ENCODE measurements at regions not wholly inside any gene's neighbourhood (a gene's known extent, or its start where the extent isn't known, plus 50 kb on each side); places are given as distances from the start of the nearest gene placed in this dataset.

- in situ Hi-C loops (cut with MboI) (no loop called here), intact Hi-C loops (cut with micrococcal nuclease; ENCODE audit: unreplicated experiment) (no loop called here)
- no peaks in the 10 kb centered on the region for H3K27me3 ChIP-seq (replicated peaks in 1 of 2; ENCODE audit: control insufficient read depth in 2 of 2, insufficient read depth in 2 of 2, low read length in 1 of 2)
- ChIA-PET RAD21 (ENCODE audit: unreplicated experiment) (no interaction called here), SMC1A (ENCODE audit: uncharacterized antibody, unreplicated experiment) (no interaction called here), CTCF (interaction anchor here (0.7 kb wide), 1 partner anchor 24 kb away, joined by 3 read pairs; no protein-coding TSS in a partner anchor), POLR2A (no interaction called here)
- no peaks in the 10 kb centered on the region; the same call in 2 of the 3 replicates for H3K9me3 ChIP-seq (replicated peaks; ENCODE audit: control insufficient read depth, insufficient read depth, low read length)
- H3K9ac ChIP-seq (ENCODE audit: control insufficient read depth, insufficient read depth, low read length), result no peak overlapping the region
- H3K4me3 ChIP-seq, result no peak overlapping the region
- 68% methylated on average over 3 of the region's 3 CpGs for WGBS (ENCODE audit: insufficient coverage, insufficient replicate concordance, low lambda C conversion rate, missing lambda C conversion rate)
- no peaks in the 10 kb centered on the region for H3K36me3 ChIP-seq (ENCODE audit: control insufficient read depth in 2 of 2, insufficient read depth in 2 of 2, low read length in 1 of 2)
- H4K20me1 ChIP-seq (ENCODE audit: control insufficient read depth, insufficient read depth), result no peaks in the 10 kb centered on the region
- no peak overlapping the region for H3K4me2 ChIP-seq (ENCODE audit: control insufficient read depth, insufficient read depth)
- H3K27ac ChIP-seq (ENCODE audit: control insufficient read depth, insufficient read depth), result no peak overlapping the region
- no peak overlapping the region for H2AFZ ChIP-seq (ENCODE audit: control insufficient read depth, low read depth, low read length)
- TF ChIP-seq ZBTB40 (IDR thresholded peaks at IDR 0.05; ENCODE audit: borderline replicate concordance), result no peak
- no peak for TF ChIP-seq TAF1 (IDR thresholded peaks at IDR 0.05; ENCODE audit: borderline replicate concordance, low read depth, low read length)
- no peak for TF ChIP-seq SREBF1 (IDR thresholded peaks at IDR 0.05; ENCODE audit: low read length)
- TF ChIP-seq SRF (IDR thresholded peaks at IDR 0.05; ENCODE audit: low read depth in 2 of 2, low read length in 2 of 2), result no peak
- no peak for TF ChIP-seq IRF5 (IDR thresholded peaks at IDR 0.05; ENCODE audit: borderline replicate concordance)
- no peak for TF ChIP-seq RAD51 (IDR thresholded peaks at IDR 0.05)
- TF ChIP-seq ZBTB33 (IDR thresholded peaks at IDR 0.05), result no peak
- no peak for TF ChIP-seq ATF2 (IDR thresholded peaks at IDR 0.05; ENCODE audit: low read length)
- TF ChIP-seq JUNB (IDR thresholded peaks at IDR 0.05), result no peak
- no peak for TF ChIP-seq MXI1 (IDR thresholded peaks at IDR 0.05; ENCODE audit: low read depth, low read length)
- no peak for TF ChIP-seq KAT2A (conservative IDR thresholded peaks at IDR 0.05; ENCODE audit: control insufficient read depth, low read depth, low read length)
- TF ChIP-seq BCL11A (IDR thresholded peaks at IDR 0.05; ENCODE audit: low read depth, low read length), result no peak
- TF ChIP-seq POLR2A (IDR thresholded peaks at IDR 0.05; ENCODE audit: low read depth, low read length), result no peak
- TF ChIP-seq NFYA (IDR thresholded peaks at IDR 0.05; ENCODE audit: borderline replicate concordance, low read depth, low read length), result no peak
- no peak for TF ChIP-seq BRCA1 (IDR thresholded peaks at IDR 0.05; ENCODE audit: low read depth, low read length)
- no peak for FAIRE-seq
- DNase-seq (ENCODE audit: low read depth, low spot score), result no peak
- no peaks in the 10 kb centered on the region for H3K79me2 ChIP-seq (ENCODE audit: control insufficient read depth, insufficient read depth, low read length)
- H3K4me1 ChIP-seq (ENCODE audit: control insufficient read depth, insufficient read depth, low read length), result no peaks in the 10 kb centered on the region
- no TSS peak for BruUV-seq (replicated peaks)
- no peak for ATAC-seq
These were observed 75.6 kb upstream of the CERS6 start for GRCh38 chr2:168380500-168380899.
